Parathyroid adenoma (tissue), 2 donors: ENCODE measurements at regions not wholly inside any gene's neighbourhood (a gene's known extent, or its start where the extent isn't known, plus 50 kb on each side); places are given as distances from the start of the nearest gene placed in this dataset.
A peak's percentile ranks its signal among the peaks of the same experiment; 100 is the strongest.

Source experiments
- H2AFZ ChIP-seq: fragments of 300-600 bp; sonication (generic); one replicate; pipeline ENCODE4 v1.7.0; 2017; ENCODE audit warnings: antibody characterized with exemption, mild to moderate bottlenecking
- H3K27ac ChIP-seq: fragments of 300-600 bp; sonication (generic); one replicate; pipeline ENCODE4 v1.7.0; 2017
- H3K27me3 ChIP-seq: fragments of 300-600 bp; sonication (generic); one replicate; pipeline ENCODE4 v1.7.0; 2017; ENCODE audit warnings: low read length; ENCODE audit not compliant: control insufficient read depth, insufficient read depth
- H3K36me3 ChIP-seq: fragments of 300-600 bp; sonication (generic); one replicate; pipeline ENCODE4 v1.7.0; 2017; ENCODE audit warnings: low read length; ENCODE audit not compliant: control insufficient read depth, insufficient read depth
- H3K4me1 ChIP-seq: fragments of 300-600 bp; sonication (generic); one replicate; pipeline ENCODE4 v1.7.0; 2017; ENCODE audit warnings: control low read depth
- H3K4me2 ChIP-seq: fragments of 300-600 bp; sonication (generic); one replicate; pipeline ENCODE4 v1.7.0; 2017; ENCODE audit warnings: low read length
- H3K4me3 ChIP-seq: fragments of 300-600 bp; sonication (generic); one replicate; pipeline ENCODE4 v1.7.0; 2017; ENCODE audit warnings: low read depth, low read length
- H3K79me2 ChIP-seq: fragments of 300-600 bp; sonication (generic); one replicate; pipeline ENCODE4 v1.7.0; 2017; ENCODE audit warnings: control low read depth
- H3K9ac ChIP-seq: fragments of 300-600 bp; sonication (generic); one replicate; pipeline ENCODE4 v1.7.0; 2017; ENCODE audit warnings: mild to moderate bottlenecking
- H3K9me3 ChIP-seq: fragments of 300-600 bp; sonication (generic); one replicate; pipeline ENCODE4 v1.7.0; 2017; ENCODE audit warnings: low read length; ENCODE audit not compliant: control insufficient read depth
- CTCF ChIP-seq: fragments of 300-600 bp; sonication (generic); IDR thresholded peaks from one replicate; pipeline ENCODE4 v1.7.0; 2017; ENCODE audit warnings: antibody characterized with exemption, mild to moderate bottlenecking
- donor health status: primary hyperparathyroidism.

DNA sequence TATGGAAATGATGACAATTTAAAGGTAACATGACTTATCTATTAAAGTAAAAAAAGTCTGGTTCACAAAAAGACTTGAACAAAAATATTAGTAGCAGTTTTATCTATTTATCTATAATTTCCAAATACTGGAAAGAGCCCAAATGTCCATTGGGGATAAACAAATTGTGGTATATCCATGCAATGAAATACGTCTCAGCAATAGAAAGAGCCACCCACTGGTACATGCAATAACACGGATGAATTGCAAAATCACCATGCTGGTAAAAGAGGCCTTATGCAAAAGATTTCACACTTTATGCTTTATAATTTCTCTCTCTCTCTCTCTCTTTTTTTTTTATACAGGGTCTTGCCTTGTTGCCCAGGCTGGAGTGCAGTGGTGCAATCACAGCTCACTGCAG is 91.4 kb upstream of the ASAP2 start:
- Histone ChIP-seq H3K4me2 (no peak overlapping the region), H3K27ac (no peak overlapping the region), H3K9me3 (no peaks in the 10 kb centered on the region), H3K9ac (no peak overlapping the region), H3K4me1 (no peaks in the 10 kb centered on the region), H3K36me3 (no peaks in the 10 kb centered on the region), H3K4me3 (no peak overlapping the region), H2AFZ (no peak overlapping the region), H3K79me2 (no peaks in the 10 kb centered on the region), H3K27me3 (no peaks in the 10 kb centered on the region)
- no peak for TF ChIP-seq CTCF

- no peaks in the 10 kb centered on the region for H3K27me3 ChIP-seq
- H3K9me3 ChIP-seq, result no peaks in the 10 kb centered on the region
- TF ChIP-seq CTCF, result no peak
- H3K4me1 ChIP-seq, result no peaks in the 10 kb centered on the region
- H3K4me2 ChIP-seq, result no peak overlapping the region
- no peak overlapping the region for H2AFZ ChIP-seq
- H3K4me3 ChIP-seq, result no peak overlapping the region
- no peak overlapping the region for H3K9ac ChIP-seq
- no peaks in the 10 kb centered on the region for H3K79me2 ChIP-seq
- H3K27ac ChIP-seq, result no peak overlapping the region
- no peaks in the 10 kb centered on the region for H3K36me3 ChIP-seq
These were observed 92.2 kb upstream of the ASAP2 start for GRCh38 chr2:9114458-9114857.

- Histone ChIP-seq H3K4me1 (no peaks in the 10 kb centered on the region), H3K9me3 (no peaks in the 10 kb centered on the region), H2AFZ (no peak overlapping the region), H3K9ac (no peak overlapping the region), H3K4me2 (no peak overlapping the region), H3K27me3 (no peaks in the 10 kb centered on the region), H3K36me3 (no peaks in the 10 kb centered on the region), H3K27ac (no peak overlapping the region), H3K4me3 (no peak overlapping the region), H3K79me2 (no peaks in the 10 kb centered on the region)
- TF ChIP-seq CTCF, result no peak
These were observed 92.7 kb upstream of the ASAP2 start for GRCh38 chr2:9113916-9114315.

DNA sequence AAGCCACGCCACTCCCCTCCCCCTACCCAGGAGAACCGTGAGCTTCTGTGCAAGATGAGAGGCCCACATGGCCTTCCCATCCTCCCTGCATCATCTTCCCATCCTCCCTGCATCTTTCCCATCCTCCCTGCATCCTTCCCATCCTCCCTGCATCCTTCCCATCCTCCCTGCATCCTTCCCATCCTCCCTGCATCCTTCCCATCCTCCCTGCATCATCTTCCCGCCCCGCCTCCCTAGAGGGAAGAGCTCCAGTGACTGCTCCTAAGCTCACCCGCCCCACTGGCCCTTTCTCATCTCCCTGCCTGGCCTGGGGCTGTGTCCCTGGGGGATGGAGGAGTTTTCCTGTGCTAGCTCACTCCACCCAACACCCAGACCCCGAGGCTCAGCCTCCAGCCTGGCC is 93.3 kb upstream of the ASAP2 start:
- Histone ChIP-seq H2AFZ (no peak overlapping the region), H3K79me2 (no peaks in the 10 kb centered on the region), H3K27me3 (no peaks in the 10 kb centered on the region), H3K4me1 (no peaks in the 10 kb centered on the region), H3K4me3 (no peak overlapping the region), H3K9ac (no peak overlapping the region), H3K27ac (no peak overlapping the region), H3K9me3 (no peaks in the 10 kb centered on the region), H3K36me3 (no peaks in the 10 kb centered on the region), H3K4me2 (no peak overlapping the region)
- no peak for TF ChIP-seq CTCF

DNA sequence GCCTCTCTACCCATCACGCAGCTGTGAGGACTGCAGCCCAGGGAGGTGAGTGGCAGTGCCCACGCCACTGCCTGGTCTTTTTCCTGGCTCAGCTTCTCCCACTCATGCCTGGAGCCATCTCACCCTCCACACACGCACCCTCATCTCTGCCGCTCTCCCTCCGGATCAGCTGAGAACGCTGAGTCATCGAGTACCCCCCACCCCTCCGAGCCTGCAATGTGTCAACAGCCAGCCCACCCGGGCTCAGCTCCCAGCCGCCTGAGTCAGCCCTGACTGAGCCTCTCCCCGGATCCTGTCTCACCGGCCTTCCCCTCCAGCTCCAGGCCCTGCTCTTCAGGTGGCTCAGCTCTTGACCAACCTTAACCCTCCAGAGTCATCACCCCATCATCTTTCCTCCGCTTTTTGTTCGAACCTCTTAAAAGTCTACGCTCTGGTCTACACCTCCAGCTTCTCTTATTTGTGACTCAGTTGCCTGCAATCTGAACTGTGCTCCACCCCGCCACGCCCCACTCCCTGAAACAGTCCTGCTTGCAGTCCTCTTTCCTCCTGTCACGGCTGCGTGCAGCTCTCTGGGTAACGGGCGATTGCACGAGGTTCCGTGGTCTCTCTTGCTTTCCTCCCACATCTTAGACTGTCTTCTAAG is 94.4 kb upstream of the ASAP2 start:
- Histone ChIP-seq H3K9me3 (no peaks in the 10 kb centered on the region), H3K9ac (no peak overlapping the region), H3K36me3 (no peaks in the 10 kb centered on the region), H3K4me2 (no peak overlapping the region), H3K79me2 (no peaks in the 10 kb centered on the region), H2AFZ (peak overlapping the region; percentile 74), H3K27me3 (no peaks in the 10 kb centered on the region), H3K27ac (no peak overlapping the region), H3K4me3 (no peak overlapping the region), H3K4me1 (no peaks in the 10 kb centered on the region)
- no peak for TF ChIP-seq CTCF
